ENCODE measurements at regions not wholly inside any gene's neighbourhood (a gene's known extent, or its start where the extent isn't known, plus 50 kb on each side); places are given as distances from the start of the nearest gene placed in this dataset.

DNA sequence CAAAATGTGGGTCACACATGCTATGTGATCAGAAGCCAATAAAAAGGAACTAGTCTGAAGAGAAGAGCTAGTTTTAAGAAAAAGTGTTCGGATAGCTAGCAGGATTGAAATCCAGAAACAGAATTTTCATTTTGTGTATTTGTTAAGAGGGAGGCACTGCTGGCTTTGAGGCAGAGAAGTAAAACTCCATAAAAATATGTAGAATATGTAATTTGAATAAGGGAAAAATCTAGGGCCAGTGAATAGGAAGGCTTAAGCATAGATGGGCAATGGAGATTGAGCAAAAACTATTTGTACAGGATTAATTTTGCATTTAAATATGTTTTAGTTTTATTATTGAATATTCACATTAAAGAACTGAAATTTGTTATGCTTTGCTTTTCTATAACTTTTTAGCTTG lies 399.9 kb upstream of the PITX2 start:
- no peaks in the 10 kb centered on the region for H3K79me2 ChIP-seq (replicated peaks; ENCODE audit: insufficient read depth, low read length)
- no peaks in the 10 kb centered on the region for H3K9me2 ChIP-seq (ENCODE audit: insufficient read depth, low read length)
- H4K20me1 ChIP-seq (ENCODE audit: insufficient read depth): no peaks in the 10 kb centered on the region
- no peak overlapping the region for H3K9ac ChIP-seq (ENCODE audit: low read length)
- H3F3A ChIP-seq (ENCODE audit: insufficient read depth, low read length, poor library complexity, severe bottlenecking): no peaks in the 10 kb centered on the region
- TF ChIP-seq MXI1 (conservative IDR thresholded peaks at IDR 0.05; ENCODE audit: poor library complexity, severe bottlenecking) (no peak), TAF1 (IDR thresholded peaks at IDR 0.05; ENCODE audit: low read depth) (no peak), EZH2 (IDR thresholded peaks at IDR 0.05; ENCODE audit: borderline replicate concordance, insufficient read depth, low read length, poor library complexity, severe bottlenecking) (no peak), CTCF (IDR thresholded peaks at IDR 0.05; ENCODE audit: poor library complexity, severe bottlenecking) (no peak), POLR2AphosphoS5 (IDR thresholded peaks at IDR 0.05) (no peak), RAD21 (conservative IDR thresholded peaks at IDR 0.05) (no peak), SMC3 (conservative IDR thresholded peaks at IDR 0.05; ENCODE audit: poor library complexity) (no peak), EP300 (conservative IDR thresholded peaks at IDR 0.05; ENCODE audit: poor library complexity, severe bottlenecking) (no peak)
- no peak overlapping the region for H3K4me3 ChIP-seq (ENCODE audit: low read length)
- H2AFZ ChIP-seq (ENCODE audit: low read depth, low read length): no peak overlapping the region
- no peak overlapping the region for H3K4me2 ChIP-seq (ENCODE audit: low read length)
- no peaks in the 10 kb centered on the region for H3K27me3 ChIP-seq (ENCODE audit: insufficient read depth, low read depth, low read length)
- no peaks in the 10 kb centered on the region for H3K9me3 ChIP-seq (ENCODE audit: low read length)
- no peaks in the 10 kb centered on the region for H3K36me3 ChIP-seq (ENCODE audit: insufficient read depth, low read length)
- H3K27ac ChIP-seq (ENCODE audit: low read length): no peak overlapping the region

DNA sequence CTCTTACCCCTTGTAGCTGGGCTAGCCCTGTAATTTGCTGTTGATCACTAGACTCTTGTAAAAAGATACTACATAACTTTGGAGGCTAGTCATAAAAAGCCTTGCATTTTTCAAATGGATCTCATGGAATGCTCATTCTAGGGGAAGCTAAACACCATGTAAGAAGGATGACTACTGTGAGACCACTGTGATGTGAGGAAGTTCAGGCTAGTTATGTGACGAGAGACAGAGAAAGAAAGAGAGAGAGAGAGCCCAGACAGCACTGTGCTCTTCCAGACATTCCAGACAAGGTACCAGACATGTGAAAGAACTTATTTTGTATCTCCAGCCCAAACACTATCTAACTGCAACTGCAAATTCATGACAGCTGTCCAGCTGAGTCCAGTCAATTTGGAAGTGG lies 404.6 kb upstream of the PITX2 start:
- H4K20me1 ChIP-seq (ENCODE audit: insufficient read depth): no peaks in the 10 kb centered on the region
- no peak overlapping the region for H2AFZ ChIP-seq (ENCODE audit: low read depth, low read length)
- no peaks in the 10 kb centered on the region for H3K36me3 ChIP-seq (ENCODE audit: insufficient read depth, low read length)
- no peaks in the 10 kb centered on the region for H3K27me3 ChIP-seq (ENCODE audit: insufficient read depth, low read depth, low read length)
- H3K9me2 ChIP-seq (ENCODE audit: insufficient read depth, low read length): no peaks in the 10 kb centered on the region
- no peak overlapping the region for H3K9ac ChIP-seq (ENCODE audit: low read length)
- no peaks in the 10 kb centered on the region for H3K9me3 ChIP-seq (ENCODE audit: low read length)
- no peaks in the 10 kb centered on the region for H3F3A ChIP-seq (ENCODE audit: insufficient read depth, low read length, poor library complexity, severe bottlenecking)
- no peak for TF ChIP-seq CTCF (IDR thresholded peaks at IDR 0.05; ENCODE audit: poor library complexity, severe bottlenecking)
- TF ChIP-seq EZH2 (IDR thresholded peaks at IDR 0.05; ENCODE audit: borderline replicate concordance, insufficient read depth, low read length, poor library complexity, severe bottlenecking): no peak
- no peak for TF ChIP-seq REST (IDR thresholded peaks at IDR 0.05; ENCODE audit: borderline replicate concordance)
- TF ChIP-seq SMC3 (conservative IDR thresholded peaks at IDR 0.05; ENCODE audit: poor library complexity): no peak
- no peak for TF ChIP-seq EP300 (conservative IDR thresholded peaks at IDR 0.05; ENCODE audit: poor library complexity, severe bottlenecking)
- TF ChIP-seq RAD21 (conservative IDR thresholded peaks at IDR 0.05): no peak
- TF ChIP-seq POLR2AphosphoS5 (IDR thresholded peaks at IDR 0.05): no peak
- no peak for TF ChIP-seq MXI1 (conservative IDR thresholded peaks at IDR 0.05; ENCODE audit: poor library complexity, severe bottlenecking)
- TF ChIP-seq TAF1 (IDR thresholded peaks at IDR 0.05; ENCODE audit: low read depth): no peak
- no peaks in the 10 kb centered on the region for H3K79me2 ChIP-seq (replicated peaks; ENCODE audit: insufficient read depth, low read length)
- no peak overlapping the region for H3K4me2 ChIP-seq (ENCODE audit: low read length)
- H3K4me3 ChIP-seq (ENCODE audit: low read length): no peak overlapping the region
- H3K27ac ChIP-seq (ENCODE audit: low read length): no peak overlapping the region
